Pancreas (tissue), 10 donors: ENCODE measurements at regions not wholly inside any gene's neighbourhood (a gene's known extent, or its start where the extent isn't known, plus 50 kb on each side); places are given as distances from the start of the nearest gene placed in this dataset.
A peak's percentile ranks its signal among the peaks of the same experiment; 100 is the strongest.

Experiments
- ATAC-seq, 4 donors: fragments of 200-7000 bp; cut with Tn5 transposase; one replicate each; pipeline versions ENCODE4 v1.8.0 to v1.9.1; 2020; ENCODE audit warnings: mild to moderate bottlenecking in 4 of 4, moderate library complexity in 4 of 4
- DNase-seq, 6 donors: peaks; one replicate each; pipeline ENCODE4 v3.0.0-alpha.2; 2020
- FAIRE-seq: peaks from 2 replicates; lab custom pipeline; 2012; peaks lifted over from hg19 to GRCh38; lab: Jason Lieb, UNC
- H3K27ac ChIP-seq, 4 donors: fragments of 200-600 bp; sonication (generic); 1 replicate in 3 of 4; 2 replicates in 1 of 4; pipeline versions ENCODE4 v1.5.0 to v1.8.0; 2020
- H3K27me3 ChIP-seq, 4 donors: fragments of 200-600 bp; one replicate each; pipeline ENCODE4 v1.8.0; 2021
- H3K36me3 ChIP-seq, 3 donors: fragments of 200-600 bp; sonication (generic) in 1 of 3; one replicate each; pipeline versions ENCODE4 v1.5.0 to v1.8.0; 2020 to 2021
- H3K4me1 ChIP-seq, 3 donors: fragments of 200-600 bp; one replicate each; pipeline ENCODE4 v1.8.0; 2021
- H3K4me3 ChIP-seq, 4 donors: fragments of 200-600 bp; sonication (generic) in 2 of 4; one replicate each; pipeline versions ENCODE4 v1.5.0 to v1.8.0; 2020 to 2021
- H3K9me3 ChIP-seq, 4 donors: fragments of 200-600 bp; one replicate each; pipeline ENCODE4 v1.8.0; 2021
- CTCF ChIP-seq, 4 donors: fragments of 200-600 bp; sonication (generic) in 3 of 4; IDR thresholded peaks; one replicate each; pipeline versions ENCODE4 v1.5.0 to v1.8.0; 2021; ENCODE audit warnings: antibody characterized with exemption in 4 of 4
- WGBS, 2 donors: extraction: QIAGEN DNeasy Blood & Tissue Kit; methylation state at CpG; one replicate each; pipeline ENCODE4 v1.1.7; 2013; 5-methylcytosine and 5-hydroxymethylcytosine counted together
- intact Hi-C, 3 donors: fragments of 100-400 bp; cut with DNase I; formaldehyde crosslinking; loops; one replicate each; pipeline versions ENCODE4 v1.11.1 to v1.14.2; 2022
- donor health status: healthy with polysubstance abuse.
- donor health status: DM: no; HTN: no; CAD: no; lungs with moderate emphysema.
- donor health status: DM: no; HTN: no; CAD: no.
- donor health status: control.
- donor health status: control.
- donor health status: Bipolar disorder and iron deficiency.
- donor health status: DM: yes; HTN: yes; CAD: no.
- donor health status: DM: no; HTN: no; CAD: no.
- donor health status: DM: no; HTN: no; CAD: no.
- donor health status: DM: yes; HTN: yes; CAD: no.

- Histone ChIP-seq H3K9me3 (no peaks in the 10 kb centered on the region), H3K27me3 (no peaks in the 10 kb centered on the region), H3K27ac (no peak overlapping the region), H3K36me3 (no peaks in the 10 kb centered on the region), H3K4me1 (no peaks in the 10 kb centered on the region), H3K4me3 (no peak overlapping the region)
- WGBS, 2 donors = 63 to 74% methylated on average over 3 of the region's 3 CpGs
- TF ChIP-seq CTCF (IDR thresholded peaks at IDR 0.05) = no peak
- intact Hi-C loops = no loop called here
- ATAC-seq (no peak), DNase-seq (peak in 1 of 6 donors; percentile 34), FAIRE-seq (no peak)
Measured at GRCh38 chr4:32909053-32909452, 2188.9 kb downstream of the PCDH7 start.

GRCh38 chr4:32909736-32910135 lies 2189.6 kb downstream of the PCDH7 start:
- Histone ChIP-seq H3K4me3 (no peak overlapping the region), H3K4me1 (no peaks in the 10 kb centered on the region), H3K27me3 (no peaks in the 10 kb centered on the region), H3K36me3 (no peaks in the 10 kb centered on the region), H3K27ac (no peak overlapping the region), H3K9me3 (no peaks in the 10 kb centered on the region)
- ATAC-seq (no peak), FAIRE-seq (no peak), DNase-seq (peak in 1 of 6 donors; percentile 28)
- intact Hi-C loops = no loop called here
- TF ChIP-seq CTCF (IDR thresholded peaks at IDR 0.05) = no peak
- WGBS, 2 donors = 67 to 84% methylated on average over 2 of the region's 2 CpGs

GRCh38 chr4:32917586-32917985 lies 2197.4 kb downstream of the PCDH7 start:
- no peak for FAIRE-seq
- H3K4me3 ChIP-seq = no peak overlapping the region
- DNase-seq = no peak
- H3K27me3 ChIP-seq = no peaks in the 10 kb centered on the region
- intact Hi-C loops = no loop called here
- no peak for TF ChIP-seq CTCF (IDR thresholded peaks at IDR 0.05)
- no peaks in the 10 kb centered on the region for H3K36me3 ChIP-seq
- H3K9me3 ChIP-seq = no peaks in the 10 kb centered on the region
- no peak overlapping the region for H3K27ac ChIP-seq
- H3K4me1 ChIP-seq = no peaks in the 10 kb centered on the region
- ATAC-seq = no peak

- Histone ChIP-seq H3K9me3 (no peaks in the 10 kb centered on the region), H3K4me1 (no peaks in the 10 kb centered on the region), H3K27me3 (no peaks in the 10 kb centered on the region), H3K36me3 (no peaks in the 10 kb centered on the region), H3K4me3 (no peak overlapping the region), H3K27ac (no peak overlapping the region)
- WGBS, 2 donors = 35 to 36% methylated on average over 4 of the region's 4 CpGs
- ATAC-seq (no peak), FAIRE-seq (no peak), DNase-seq (no peak)
- TF ChIP-seq CTCF (IDR thresholded peaks at IDR 0.05) = no peak
- intact Hi-C loops = no loop called here
Measured at GRCh38 chr4:32929796-32930699, 2209.9 kb downstream of the PCDH7 start.

GRCh38 chr4:32930700-32931099 lies 2210.5 kb downstream of the PCDH7 start:
- H3K4me3 ChIP-seq = no peak overlapping the region
- H3K9me3 ChIP-seq = no peaks in the 10 kb centered on the region
- intact Hi-C loops = no loop called here
- no peaks in the 10 kb centered on the region for H3K36me3 ChIP-seq
- ATAC-seq = no peak
- H3K27ac ChIP-seq = no peak overlapping the region
- DNase-seq = no peak
- FAIRE-seq = no peak
- TF ChIP-seq CTCF (IDR thresholded peaks at IDR 0.05) = no peak
- 20 to 23% methylated on average over 1 of the region's 1 CpG for WGBS, 2 donors
- H3K27me3 ChIP-seq = no peaks in the 10 kb centered on the region
- H3K4me1 ChIP-seq = no peaks in the 10 kb centered on the region
